Kidney (tissue), 13 donors: ENCODE measurements at regions not wholly inside any gene's neighbourhood (a gene's known extent, or its start where the extent isn't known, plus 50 kb on each side); places are given as distances from the start of the nearest gene placed in this dataset.

Experiments used
- DNase-seq, 5 donors: peaks; one replicate each; pipeline ENCODE4 v3.0.0-alpha.2; 2013 to 2020
- FAIRE-seq: peaks from 2 replicates; lab custom pipeline; 2012; peaks lifted over from hg19 to GRCh38; lab: Jason Lieb, UNC
- H3K27ac ChIP-seq, 2 donors: one replicate each; pipeline ENCODE4 v1.7.0; 2013; ENCODE audit warnings: low read depth in 2 of 2, low read length in 2 of 2, inconsistent platforms in 1 of 2
- H3K27me3 ChIP-seq: one replicate; pipeline ENCODE4 v1.7.1; 2013; ENCODE audit warnings: low read length, inconsistent platforms; ENCODE audit not compliant: control insufficient read depth, insufficient read depth
- H3K36me3 ChIP-seq, 3 donors: one replicate each; pipeline versions ENCODE4 v1.7.0 to v1.7.1; 2013; ENCODE audit warnings: low read length in 3 of 3, control low read depth in 1 of 3, inconsistent platforms in 1 of 3; ENCODE audit not compliant: insufficient read depth in 3 of 3, control insufficient read depth in 2 of 3
- H3K4me1 ChIP-seq, 3 donors: one replicate each; pipeline versions ENCODE4 v1.7.0 to v1.7.1; 2013; ENCODE audit warnings: low read length in 3 of 3, inconsistent platforms in 1 of 3, low read depth in 1 of 3; ENCODE audit not compliant: control insufficient read depth in 2 of 3, insufficient read depth in 2 of 3
- H3K4me3 ChIP-seq, 3 donors: one replicate each; pipeline versions ENCODE4 v1.7.0 to v1.8.1; 2013; ENCODE audit warnings: low read length in 3 of 3, control low read depth in 1 of 3, inconsistent platforms in 1 of 3
- H3K9ac ChIP-seq, 3 donors: one replicate each; pipeline versions ENCODE4 v1.7.0 to v1.7.1; 2013; ENCODE audit warnings: low read length in 3 of 3, control low read depth in 1 of 3, inconsistent platforms in 1 of 3
- H3K9me3 ChIP-seq, 3 donors: one replicate each; pipeline versions ENCODE4 v1.7.0 to v1.7.1; 2013; ENCODE audit warnings: low read length in 3 of 3, control low read depth in 1 of 3, inconsistent platforms in 1 of 3; ENCODE audit not compliant: control insufficient read depth in 2 of 3, insufficient read depth in 1 of 3
- CTCF ChIP-seq: IDR thresholded peaks from 3 replicates; pipeline ENCODE4 v1.5.1; 2012; ENCODE audit warnings: mild to moderate bottlenecking, moderate library complexity, borderline replicate concordance; ENCODE audit not compliant: insufficient read depth; ENCODE audit errors: extremely low read depth
- intact Hi-C: fragments of 100-400 bp; cut with DNase I; formaldehyde crosslinking; loops from one replicate; pipeline ENCODE4 v1.11.1; 2022
- donor health status: control.
- donor health status: control.
- donor health status: control.
- donor health status: control.
- donor health status: control.
- donor health status: DM: yes; HTN: yes; CAD: no.
- donor health status: Normal renal cell carcinoma (clear cell type).

DNA sequence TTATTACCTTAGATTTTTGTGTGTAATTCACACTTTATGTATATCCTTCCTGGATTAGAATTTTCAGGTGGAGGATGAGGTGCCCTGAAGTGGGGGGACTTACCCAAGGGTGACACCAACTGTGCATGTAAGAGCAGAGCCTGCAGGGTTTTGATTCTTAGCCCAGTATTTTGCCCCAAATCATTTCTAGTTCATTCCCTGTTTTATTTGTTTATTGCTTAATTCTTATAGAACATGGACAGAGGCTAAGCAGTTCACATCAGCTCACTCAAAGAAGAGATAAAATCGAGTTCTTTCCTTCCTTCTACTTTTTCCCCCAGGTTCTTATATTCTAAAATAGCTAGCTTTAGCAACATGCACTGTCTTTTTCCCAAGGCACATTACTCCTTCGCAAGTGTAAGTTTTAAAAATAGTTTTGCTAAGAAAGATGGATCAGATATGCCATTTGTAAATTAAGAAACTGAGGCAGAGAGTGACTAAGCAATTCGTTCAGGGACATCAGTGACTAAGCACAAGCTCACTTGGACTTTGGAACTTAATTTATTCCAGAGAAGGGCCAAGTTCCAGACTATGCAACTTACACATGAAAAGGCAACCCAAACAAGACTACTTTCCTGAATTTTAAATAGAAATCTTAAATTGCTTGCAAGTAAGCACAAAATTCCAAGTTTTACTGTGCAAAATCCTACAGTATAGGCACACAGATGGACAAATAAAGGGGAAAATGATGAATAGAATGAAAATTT is 427.9 kb upstream of the POU3F3 start:
- Histone ChIP-seq H3K9me3 (no peaks in the 10 kb centered on the region), H3K9ac (no peak overlapping the region), H3K4me3 (no peak overlapping the region), H3K4me1 (no peaks in the 10 kb centered on the region), H3K36me3 (no peaks in the 10 kb centered on the region), H3K27ac (no peak overlapping the region), H3K27me3 (no peaks in the 10 kb centered on the region)
- intact Hi-C loops: no loop called here
- TF ChIP-seq CTCF: no peak
- DNase-seq (no peak), FAIRE-seq (no peak)

DNA sequence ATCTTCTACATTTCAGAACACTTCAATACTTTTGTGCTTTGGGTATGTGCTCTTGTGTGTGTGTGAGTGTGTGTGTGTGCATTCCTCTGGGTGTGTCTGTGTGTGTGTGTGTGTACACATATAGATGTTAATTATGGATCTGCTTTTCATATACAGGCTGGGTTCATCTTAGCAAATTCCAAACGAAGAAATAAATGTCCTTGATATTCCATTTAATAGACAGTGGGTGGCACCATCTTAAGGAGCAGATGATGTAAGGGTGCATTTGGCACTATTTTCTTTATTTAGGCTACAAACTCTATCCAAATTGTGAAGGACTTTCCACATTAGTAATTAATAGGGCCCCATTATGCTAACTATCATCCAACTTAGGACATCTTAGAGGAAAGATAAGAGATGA is 425.8 kb upstream of the POU3F3 start:
- no peaks in the 10 kb centered on the region for H3K36me3 ChIP-seq
- TF ChIP-seq CTCF: no peak
- intact Hi-C loops: no loop called here
- H3K4me1 ChIP-seq: no peaks in the 10 kb centered on the region
- no peaks in the 10 kb centered on the region for H3K9me3 ChIP-seq
- DNase-seq (no peak), FAIRE-seq (no peak)
- no peaks in the 10 kb centered on the region for H3K27me3 ChIP-seq
- no peak overlapping the region for H3K27ac ChIP-seq
- H3K9ac ChIP-seq: no peak overlapping the region
- H3K4me3 ChIP-seq: no peak overlapping the region

GRCh38 chr2:104429639-104430358 is 424.1 kb upstream of the POU3F3 start:
- H3K9ac ChIP-seq: no peak overlapping the region
- H3K4me3 ChIP-seq: no peak overlapping the region
- intact Hi-C loops: no loop called here
- H3K4me1 ChIP-seq: no peaks in the 10 kb centered on the region
- H3K9me3 ChIP-seq: no peaks in the 10 kb centered on the region
- no peak for TF ChIP-seq CTCF
- H3K27ac ChIP-seq: no peak overlapping the region
- no peak for FAIRE-seq
- no peak for DNase-seq
- H3K27me3 ChIP-seq: no peaks in the 10 kb centered on the region
- no peaks in the 10 kb centered on the region for H3K36me3 ChIP-seq
